Activated gamma-delta T cell (primary cell): ENCODE measurements at regions not wholly inside any gene's neighbourhood (a gene's known extent, or its start where the extent isn't known, plus 50 kb on each side); places are given as distances from the start of the nearest gene placed in this dataset.
"Not testable (repeated sequence)": the region's sequence is repeated elsewhere in the genome, so short reads cannot be mapped to it uniquely, and the experiment has no call there.

Source experiments
- DNase-seq: peaks from one replicate; lab custom pipeline; 2025; lab: John Stamatoyannopoulos, UW

DNA sequence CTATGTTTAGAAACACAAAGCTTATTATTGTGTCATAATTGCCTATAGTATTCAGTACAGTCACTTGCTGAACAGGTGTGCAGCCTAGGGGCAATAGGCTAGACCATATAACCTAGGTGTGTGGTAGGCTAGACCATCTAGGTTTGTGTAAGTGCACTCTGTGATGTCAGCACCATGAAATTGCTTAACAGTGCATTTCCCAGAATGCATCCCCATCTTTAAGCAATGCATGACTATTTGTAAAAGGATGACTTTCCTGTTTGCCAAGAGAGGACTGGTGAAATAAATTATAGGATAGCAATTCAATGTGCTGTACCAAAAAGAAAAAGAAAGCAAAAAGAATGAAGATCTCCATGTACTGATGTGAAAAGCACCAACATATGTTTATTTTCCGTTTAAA is 288.7 kb upstream of the AUTS2 start:
- DNase-seq, result no peak

DNA sequence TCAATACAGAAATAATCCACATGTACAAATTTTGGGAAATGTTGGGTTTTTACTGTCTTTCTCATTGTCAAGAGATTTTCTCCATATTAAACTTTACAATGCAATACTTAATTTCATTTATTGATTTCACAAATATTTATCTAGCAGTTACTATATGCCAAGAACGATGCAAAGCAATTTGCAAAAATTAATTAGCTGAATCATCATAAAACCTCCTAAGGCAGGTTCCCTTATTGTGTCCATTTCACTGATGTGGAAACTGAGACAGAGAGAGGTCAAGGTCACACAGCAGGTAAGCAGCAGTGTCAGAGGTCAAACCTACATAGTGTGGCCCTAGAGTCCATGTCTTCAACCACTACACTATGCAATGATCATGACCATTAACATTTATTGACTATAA is 286.8 kb upstream of the AUTS2 start:
- DNase-seq, result no peak

DNA sequence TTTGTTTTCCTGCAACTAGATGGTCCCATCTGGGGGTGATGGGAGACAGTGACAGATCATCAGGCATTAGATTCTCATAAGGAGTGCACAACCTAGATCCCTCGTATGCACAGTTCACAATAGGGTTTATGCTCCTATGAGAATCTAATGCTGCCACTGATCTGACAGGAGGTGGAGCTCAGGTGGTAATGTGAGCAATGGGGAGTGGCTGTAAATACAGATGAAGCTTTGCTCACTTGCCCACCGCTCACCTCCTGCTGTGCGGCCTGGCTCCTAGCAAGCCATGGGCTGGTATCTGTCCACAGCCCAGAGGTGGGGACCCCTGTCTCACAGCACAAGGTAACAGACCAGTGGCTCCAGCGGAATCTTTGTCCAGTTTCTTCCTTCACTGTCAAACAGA is 284.4 kb upstream of the AUTS2 start:
- DNase-seq, result not testable (repeated sequence)

DNA sequence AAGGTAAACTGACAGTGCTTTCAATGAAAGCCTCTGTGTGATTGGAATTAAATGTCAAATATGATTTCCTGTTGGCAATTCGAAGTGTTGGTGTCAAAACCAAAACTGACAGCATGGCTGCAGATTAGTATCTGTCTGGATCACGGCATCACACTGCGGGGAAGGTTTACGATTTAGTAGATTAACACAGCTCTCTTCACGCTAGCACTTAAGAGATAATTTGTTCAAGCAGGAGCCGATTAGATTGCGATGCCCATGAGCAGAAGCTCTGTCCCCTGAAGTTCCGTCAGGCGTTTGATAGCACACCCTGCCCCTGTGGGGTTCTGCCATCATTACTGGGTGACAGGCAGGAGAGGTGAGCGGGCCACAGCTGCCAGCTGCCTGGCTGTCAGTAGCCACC is 279.5 kb upstream of the AUTS2 start:
- no peak for DNase-seq

DNA sequence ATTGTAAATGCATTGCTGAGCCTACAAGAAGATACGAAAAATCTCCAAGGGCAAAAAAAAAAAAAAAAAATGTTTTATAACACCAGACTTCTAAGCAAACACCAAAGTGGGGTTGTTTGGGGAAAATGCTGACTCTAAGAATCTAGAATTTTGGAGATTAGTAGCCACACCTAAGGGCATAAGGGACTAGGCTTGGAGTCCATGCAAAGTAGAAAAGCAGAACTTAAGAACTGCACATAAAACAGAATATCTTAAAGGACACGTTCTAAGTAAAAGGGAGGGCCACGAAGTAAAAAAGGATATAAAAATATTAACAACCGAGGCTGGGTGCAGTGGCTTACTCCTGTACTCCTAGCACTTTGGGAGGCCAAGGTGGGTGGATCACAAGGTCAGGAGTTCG is 269.8 kb upstream of the AUTS2 start:
- no peak for DNase-seq

DNA sequence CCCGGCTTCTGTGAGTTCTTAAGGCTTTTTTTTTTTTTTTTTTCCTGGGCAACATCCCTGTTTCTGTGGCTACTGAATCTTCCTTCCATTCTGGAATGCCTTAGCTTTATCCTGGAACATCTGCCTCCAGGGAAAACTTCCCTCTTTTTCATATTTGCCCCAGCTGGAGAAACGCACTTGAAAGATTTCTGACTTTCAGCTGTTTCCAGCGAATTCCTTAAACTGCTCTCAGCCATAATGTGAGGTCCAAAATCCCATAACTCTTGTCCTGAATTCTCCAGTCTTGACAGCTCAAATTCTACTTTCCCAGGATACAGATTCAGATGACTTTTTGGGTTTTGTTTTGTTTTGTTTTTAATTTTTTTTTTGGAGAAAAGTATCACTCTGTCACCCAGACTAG is 263.6 kb upstream of the AUTS2 start:
- no peak for DNase-seq

DNA sequence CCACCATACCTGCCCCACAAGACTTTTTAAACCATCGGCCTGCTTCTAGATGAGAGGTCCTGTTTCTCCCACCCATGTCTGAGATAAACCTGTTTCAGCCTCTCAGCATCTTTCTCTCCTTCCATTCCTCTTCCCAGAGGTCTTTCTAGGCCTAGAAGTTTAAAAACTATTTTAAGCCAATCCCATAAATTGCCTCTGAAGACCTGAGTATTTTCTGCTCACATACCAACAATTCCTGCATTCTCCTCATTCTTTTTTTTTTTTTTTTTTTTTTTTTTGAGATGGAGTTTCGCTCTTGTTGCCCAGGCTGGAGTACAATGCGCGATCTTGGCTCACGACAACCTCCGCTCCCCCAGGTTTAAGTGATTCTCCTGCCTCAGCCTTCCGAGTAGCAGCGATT is 262.9 kb upstream of the AUTS2 start:
- no peak for DNase-seq

DNA sequence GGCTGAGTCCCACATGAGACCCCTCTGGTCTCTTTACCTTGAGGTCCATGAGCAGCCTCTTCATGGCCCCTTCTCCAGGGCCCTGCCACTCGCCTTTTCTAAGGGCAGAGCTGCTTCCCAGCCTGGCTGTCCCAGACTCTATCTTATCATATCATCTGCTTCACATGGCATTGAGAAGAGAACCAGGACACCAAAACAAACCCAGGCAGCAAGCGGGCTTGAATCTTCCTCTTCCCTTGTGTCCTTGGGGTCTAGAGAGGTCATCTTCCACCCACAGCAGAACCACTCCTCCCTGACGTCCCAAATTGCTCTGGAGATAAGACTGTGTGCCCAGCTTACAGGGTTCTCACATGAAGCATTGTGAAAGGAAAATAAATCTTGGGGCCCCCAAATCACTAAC is 261.3 kb upstream of the AUTS2 start:
- no peak for DNase-seq

DNA sequence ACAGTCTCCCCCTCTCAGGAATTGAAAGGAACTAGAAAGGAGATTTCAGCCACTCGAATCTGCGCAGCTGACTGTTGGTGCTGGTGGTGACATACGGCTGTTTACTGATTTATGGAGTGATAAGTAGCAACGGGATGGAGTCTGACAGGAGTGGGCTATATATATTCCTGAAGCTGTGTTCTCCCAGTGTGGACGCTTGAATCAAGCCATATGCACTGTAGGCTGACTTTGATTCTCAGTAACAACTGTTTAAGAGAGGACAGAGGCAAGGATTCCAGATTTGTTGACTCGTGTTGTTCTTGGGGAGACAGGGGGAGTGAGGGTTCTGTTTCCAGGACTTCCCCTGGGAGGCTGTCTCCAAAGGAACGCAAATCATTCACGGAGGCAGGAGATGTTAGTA is 260.1 kb upstream of the AUTS2 start:
- no peak for DNase-seq

DNA sequence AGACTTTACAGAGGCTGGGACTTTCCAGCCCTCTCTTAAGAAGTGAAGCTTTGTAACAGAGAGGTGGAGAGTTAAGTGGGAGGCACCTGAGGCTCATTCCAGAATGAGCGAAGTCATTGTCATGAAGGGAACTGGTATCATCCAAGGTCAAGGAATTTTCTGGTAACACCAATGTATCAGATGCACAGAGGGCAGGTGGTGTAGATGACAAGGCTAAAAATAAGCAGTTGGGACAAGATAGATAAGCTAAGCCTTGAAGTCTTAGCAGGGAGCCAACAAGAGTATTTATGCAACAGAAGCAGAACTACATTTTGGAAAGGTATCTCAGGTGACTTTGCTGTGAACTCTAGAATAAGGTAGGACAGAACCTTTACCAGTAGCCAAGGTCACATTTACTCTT is 257.0 kb upstream of the AUTS2 start:
- no peak for DNase-seq

DNA sequence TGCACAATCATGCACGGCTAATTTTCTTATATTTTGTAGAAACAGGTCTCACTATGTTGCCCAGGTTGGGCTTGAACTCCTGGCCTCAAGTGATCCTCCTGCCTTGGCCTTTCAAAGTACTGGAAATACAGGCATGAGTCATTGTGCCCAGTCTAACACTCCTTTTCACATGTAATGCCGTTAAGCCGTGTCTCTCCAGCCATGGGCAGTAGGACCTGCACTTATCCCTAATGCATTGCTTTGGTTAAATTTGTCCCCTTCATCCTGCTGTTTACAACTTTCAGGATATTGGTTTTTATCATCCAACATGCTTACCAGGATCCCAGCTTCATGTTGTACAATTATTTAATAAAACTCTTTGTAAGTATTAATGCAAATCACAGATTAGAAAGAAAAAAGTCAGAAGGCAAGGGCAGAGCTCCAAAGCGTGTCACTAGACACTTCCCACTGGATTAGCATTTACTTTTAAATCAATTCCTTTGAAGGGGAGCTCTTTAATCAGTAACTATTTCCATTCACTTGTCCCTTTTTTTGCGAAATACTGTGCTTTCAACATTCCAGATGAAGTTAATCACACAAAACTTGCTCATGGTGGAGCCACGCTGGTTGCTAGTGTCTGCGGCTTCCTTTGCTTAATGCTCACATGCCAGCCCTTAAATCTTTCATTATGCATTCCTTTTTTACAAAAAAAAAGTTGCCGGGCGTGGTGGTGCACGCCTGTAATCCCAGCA is 256.0 kb upstream of the AUTS2 start:
- no peak for DNase-seq

DNA sequence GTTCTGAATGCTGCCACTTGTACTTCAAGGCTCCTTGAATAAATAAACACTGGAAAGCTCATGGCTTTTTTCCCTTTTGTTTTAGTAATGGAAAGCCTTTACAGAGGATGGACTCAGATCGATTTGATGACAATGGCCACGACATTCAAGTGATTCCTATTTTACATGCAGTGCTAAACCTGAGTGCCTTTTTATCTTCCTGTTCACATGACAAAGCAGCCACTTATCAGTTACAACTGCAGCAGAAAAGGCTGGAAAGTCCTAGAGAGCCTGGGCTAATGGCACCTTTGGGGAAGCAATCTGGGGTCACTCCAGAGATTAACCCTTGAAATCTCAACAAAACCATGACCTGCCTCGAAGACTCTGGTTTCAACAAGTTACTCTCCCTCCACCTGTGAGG is 249.0 kb upstream of the AUTS2 start:
- DNase-seq, result no peak

DNA sequence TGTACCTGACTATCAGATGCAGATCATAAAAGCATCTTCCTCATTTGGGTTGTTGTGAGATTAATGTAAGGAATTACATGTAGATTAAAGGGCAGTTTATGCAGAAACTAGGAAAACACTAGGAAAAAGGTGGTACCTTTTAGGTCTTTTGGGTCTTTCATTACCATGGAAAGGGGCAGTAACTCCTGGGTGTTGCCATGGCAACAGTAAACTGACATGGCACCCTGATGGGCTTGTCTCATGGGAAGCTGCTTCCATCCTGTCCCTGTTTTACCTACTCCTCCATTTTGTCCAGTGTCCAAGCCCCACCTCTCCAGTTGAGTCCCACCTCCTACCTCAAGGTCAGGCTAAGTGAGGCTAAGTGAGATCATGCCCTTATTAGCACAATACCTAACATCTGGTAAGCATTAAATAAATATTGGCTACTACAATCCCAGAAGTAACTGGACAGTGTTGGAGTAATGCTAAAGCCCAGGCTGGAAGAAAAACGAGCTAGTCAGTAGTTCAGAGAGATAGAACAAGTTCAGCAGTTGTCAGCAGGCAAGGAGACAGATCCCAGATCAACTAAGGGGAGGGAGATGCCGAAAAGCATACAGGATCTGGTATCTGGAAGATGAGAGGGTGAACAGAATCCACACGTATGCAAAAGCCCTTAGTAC is 240.0 kb upstream of the AUTS2 start:
- no peak for DNase-seq

DNA sequence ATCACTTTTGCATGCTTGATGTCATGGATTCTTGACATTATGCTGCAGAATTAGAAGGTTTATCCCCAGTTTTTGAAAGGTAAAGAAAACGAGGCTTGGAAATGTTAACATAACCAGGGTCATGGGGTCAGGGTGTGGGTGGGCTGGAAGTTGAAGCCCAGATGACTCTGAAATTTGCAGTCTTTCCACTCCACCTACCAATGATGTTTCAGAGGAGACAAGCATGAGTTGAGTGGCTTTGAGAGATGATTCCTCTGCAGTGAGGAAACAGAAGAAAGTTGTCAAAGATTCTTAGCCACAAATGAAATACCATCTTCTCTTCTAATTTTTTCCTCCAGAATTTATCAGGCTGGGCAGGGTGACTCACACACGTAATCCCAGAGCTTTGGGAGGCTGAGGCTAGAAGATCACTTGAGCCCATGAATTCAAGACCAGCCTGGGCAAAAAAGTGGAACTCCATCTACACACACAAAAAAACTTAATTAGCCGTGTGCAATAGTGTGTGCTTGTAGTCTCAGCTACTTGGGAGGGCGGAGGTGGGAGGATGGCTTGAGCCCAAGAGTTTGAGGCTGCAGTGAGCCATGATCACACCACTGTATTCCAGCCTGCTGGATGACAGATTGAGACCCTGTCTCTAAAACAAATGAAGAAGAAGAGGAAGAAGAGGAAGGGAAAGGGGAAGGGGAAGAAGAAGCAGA is 239.1 kb upstream of the AUTS2 start:
- DNase-seq, result no peak

DNA sequence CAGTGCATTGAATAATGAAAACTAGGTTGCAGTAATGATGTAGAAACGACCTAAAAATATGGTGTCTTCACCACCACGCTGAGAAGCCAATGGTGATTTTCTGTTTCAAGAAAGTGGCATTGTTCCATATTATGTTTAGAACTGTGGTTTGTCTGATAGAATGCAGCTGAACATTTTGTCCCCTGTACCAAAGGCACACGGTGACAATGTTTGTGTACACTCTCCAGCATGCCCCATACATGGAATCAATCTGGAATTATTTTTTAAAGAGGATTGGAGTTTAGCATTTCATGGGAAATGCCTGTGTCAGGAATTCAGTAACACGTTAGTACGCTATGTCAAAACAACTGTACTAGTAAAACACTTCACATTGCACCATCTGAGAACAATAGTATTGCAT is 237.4 kb upstream of the AUTS2 start:
- no peak for DNase-seq

DNA sequence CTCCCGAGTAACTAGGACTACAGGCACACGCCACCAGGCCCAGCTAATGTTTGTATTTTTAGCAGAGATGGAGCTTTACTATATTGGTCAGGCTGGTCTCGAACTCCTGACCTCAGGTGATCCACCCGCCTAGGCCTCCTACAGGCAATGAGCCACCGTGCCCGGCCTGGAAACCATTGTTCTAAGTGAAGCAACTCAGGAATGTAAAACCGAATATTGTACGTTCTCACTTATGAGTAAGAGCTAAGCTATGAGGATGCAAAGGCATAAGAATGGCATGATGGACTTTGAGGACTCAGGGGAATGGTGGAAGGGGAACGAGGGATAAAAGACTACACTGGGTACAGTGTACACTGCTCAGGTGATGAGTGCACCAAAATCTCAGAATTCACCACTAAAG is 235.1 kb upstream of the AUTS2 start:
- DNase-seq, result no peak

DNA sequence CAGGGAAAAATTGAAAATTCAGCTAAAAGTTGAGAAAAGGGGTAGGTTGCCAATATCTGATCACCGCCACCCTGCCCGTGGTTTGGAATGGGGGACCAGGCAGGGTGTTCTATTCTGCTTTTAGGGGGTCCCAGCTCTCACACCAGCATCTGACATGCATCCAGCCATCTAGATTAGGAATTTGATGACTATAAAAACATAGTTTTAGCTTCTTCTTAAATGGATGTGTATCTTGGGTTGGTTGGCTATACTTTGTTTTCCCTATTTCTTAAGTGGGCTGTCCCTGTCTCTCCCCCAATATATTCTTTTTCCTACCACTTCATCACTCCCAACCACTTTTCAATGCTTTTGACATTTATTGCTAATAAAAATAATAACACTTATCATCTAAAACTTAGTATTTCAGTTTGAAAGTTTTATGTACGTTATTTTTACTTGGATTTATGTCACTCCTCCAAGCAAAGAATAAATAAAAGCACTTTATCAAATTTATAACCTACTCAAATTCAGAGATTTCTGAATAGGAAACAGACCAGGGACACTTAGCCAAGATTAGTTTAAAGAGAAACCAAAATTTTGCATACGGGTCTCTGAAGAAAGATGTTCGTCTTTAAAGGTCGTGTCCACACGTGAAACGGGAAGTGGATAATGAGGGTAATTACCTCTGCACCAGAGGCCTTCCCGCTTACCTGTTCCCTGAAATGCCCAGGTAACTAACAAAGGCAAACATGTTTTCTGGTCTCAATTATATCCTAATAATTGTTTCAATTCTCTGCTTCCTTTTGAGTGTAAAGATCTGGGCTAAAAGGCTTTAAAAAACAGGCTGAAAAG is 233.2 kb upstream of the AUTS2 start:
- DNase-seq, result no peak

DNA sequence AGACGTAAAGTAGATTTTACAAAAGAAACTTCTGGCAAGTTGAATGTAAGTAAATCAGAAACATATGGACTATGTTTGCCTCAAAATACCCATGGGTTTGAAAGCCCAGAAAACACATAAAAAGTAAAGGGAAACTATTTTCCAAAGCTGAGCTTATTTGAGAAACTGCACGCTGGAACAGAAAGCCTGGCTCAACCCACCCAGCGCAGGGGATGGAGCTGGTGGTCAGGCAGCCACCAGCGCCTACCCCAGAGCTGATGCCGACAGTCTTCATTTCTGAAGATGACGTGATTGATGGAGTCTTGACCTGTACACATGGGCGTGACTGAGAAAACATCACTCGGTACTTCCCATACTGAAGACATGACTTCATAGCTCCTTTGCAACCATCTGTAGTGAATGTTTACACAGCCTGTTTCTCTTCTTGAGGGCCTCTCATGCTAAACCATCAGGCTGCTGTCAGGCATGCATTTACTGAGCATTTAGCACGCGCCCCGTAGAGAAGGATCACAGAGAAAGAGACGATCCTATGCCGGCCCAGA is 232.6 kb upstream of the AUTS2 start:
- no peak for DNase-seq

DNA sequence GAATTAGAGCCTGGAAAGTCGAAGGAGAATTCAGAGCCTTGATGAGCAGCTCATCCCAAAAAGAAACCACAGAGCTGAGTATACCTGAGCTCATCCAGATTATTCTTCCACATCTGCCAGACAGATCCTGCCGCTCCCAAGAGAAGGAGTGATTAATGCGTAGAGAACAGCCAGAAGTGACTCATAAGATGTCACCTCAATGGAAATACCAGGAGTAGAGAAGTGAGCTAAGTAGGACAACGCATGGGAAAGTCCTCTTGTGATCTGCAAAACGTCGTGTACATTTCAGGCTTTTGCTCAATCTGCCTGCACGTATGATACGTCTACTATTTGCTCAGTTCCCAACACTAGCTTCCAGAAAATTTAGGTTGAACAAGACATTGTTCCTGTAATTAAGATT is 230.5 kb upstream of the AUTS2 start:
- DNase-seq, result no peak

DNA sequence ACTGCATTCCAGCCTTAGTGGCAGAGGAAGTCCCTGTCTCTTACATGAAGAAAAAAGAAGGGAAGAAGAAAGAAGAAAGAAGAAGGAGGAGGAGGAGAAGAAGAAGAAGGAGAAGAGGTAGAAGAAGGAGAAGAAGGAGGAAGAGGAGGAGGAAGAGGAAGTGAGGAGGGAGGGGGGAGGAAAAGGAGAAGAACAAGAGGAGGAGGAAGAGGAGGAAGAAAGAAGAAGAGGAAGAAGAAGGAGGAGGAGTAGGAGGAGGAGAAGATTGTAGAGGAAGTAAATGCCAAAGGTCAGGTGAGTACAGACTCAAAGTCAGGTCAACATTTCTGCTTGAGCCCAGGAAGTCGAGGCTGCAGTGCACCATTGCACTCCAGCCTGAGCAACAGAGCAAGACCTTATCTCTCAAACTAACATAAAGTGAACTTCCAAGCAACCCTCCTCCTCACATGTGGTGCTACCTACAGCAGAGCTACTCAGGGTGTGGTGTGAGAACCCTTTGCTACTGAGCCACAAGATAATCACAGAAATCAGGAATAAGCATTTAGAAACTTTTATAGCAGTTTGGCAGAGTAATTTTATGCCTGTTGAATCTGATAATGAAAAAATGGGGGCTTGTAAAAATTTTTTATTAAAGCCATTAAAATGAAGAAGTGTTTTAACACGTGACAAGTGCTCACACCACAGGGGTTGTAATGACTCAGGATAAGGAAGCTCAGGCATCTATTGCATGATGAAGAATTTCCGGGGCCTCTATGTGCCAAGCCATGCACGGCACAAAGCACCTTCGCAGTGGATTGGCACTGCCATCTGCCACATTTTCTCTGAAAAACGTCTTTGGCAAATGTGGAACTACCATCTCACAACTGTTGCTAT is 224.9 kb upstream of the AUTS2 start:
- no peak for DNase-seq

DNA sequence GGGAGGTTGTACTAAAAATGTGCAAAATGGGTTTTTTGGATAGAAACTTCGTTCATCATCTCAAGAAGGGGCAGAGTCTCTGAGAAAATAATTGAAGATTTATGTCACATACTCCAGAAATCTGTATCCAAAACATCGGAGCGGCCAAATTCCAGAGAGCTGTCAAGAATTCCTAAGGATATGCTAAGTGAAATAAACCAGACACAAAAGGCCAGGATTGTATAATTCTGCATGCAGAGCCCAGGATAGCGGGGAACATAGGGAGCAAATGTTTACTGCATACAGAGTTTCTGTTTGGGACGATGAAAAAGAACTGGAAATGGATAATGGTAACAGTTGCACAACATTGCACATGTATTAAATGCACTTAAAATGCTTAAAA is 224.2 kb upstream of the AUTS2 start:
- DNase-seq, result no peak
